GM18861 (cell line): ENCODE measurements at regions not wholly inside any gene's neighbourhood (a gene's known extent, or its start where the extent isn't known, plus 50 kb on each side); places are given as distances from the start of the nearest gene placed in this dataset.
"Not testable (repeated sequence)": the region's sequence is repeated elsewhere in the genome, so short reads cannot be mapped to it uniquely, and the experiment has no call there.

Source experiments
- ATAC-seq: cut with Tn5 transposase; IDR thresholded peaks from one replicate; pipeline ENCODE4 v1.9.1; 2021; ENCODE audit not compliant: unreplicated experiment

DNA sequence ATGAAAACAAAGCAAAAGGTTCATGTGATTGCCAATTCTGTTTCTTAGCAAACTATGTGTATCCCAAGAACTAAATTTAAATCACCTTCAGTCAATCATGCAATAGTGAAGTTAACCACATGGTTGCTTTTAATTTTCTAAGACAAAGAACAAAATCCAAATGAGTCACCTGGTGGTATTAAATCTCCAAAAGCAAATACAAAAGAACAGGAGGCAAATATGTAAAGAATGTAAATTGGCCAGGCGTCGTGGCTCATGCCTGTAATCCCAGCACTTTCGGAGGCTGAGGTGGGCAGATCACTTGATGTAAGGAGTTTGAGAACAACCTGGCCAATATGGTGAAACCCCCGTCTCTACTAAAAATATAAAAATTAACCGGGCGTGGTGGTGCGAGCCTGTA is 54.2 kb upstream of the PIK3R4 start:
- ATAC-seq: no peak

DNA sequence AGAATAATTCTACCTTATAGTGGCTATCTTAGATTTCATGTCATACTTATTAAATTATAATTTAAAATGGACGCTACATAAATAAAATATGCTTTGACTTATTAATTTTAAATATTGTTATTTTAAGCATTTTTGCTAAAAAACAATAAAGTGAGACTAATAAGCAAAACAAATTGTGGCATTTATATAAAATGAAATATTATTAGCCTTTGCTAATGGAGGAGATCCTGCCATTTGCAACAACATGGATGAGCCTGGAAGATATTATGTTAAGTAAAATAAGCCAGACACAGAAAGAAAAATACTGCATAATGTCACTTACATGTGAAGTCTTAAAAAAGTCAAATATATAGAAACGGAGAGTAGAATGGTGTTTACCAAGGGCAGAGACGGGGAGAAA is 54.8 kb upstream of the PIK3R4 start:
- ATAC-seq: no peak

DNA sequence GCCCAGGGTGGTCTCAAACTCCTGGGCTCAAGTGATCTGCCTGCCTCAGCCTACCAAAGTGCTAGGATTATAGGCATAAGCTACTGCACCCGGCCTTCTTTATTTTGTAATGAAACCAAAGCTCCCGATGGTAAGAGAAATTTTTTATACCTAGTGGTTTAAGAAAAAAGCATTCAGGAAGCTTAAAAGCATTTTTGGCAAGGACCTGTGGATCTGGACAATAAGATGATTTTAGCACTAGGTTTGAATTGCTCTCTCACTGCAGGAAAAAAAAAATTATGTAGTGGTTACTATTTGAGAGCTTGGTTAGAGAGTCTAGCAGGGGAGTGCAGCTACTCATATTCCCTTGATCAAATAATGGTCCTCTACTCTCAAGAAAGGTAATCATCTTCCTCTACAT is 64.9 kb upstream of the PIK3R4 start:
- ATAC-seq: no peak

DNA sequence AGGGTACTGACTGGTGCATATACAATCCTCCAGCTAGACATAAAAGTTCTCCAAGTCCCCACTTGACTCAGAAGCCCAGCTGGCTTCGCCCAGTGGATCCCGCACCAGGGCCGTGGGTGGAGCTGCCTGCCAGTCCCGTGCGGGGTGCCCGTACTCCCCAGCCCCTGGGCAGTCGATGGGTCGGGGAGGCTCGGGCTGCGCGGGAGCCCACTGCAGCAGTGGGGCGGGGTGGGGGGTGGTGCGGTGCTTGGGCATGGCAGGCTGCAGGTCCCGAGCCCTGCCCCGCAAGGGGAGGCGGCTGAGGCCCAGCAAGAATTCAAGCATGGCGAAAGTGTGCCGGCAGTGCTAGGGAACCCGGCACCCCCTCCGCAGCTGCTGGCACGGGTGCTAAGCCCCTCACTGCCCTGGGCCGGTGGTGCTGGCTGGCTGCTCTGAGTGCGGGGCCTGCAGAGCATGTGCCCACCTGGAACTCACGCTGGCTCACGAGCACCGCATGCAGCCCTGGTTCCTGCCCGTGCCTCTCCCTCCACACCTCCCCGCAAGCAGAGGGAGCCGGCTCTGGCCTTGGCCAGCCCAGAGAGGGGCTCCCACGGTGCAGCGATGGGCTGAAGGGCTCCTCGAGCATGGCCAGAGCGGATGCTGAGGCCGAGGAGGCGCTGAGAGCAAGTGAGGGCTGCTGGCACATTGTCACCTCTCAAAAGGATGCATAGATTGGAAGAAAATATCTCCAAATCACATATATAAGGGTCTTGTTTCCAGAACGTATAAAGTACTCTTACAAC is 68.3 kb upstream of the PIK3R4 start:
- no peak for ATAC-seq

DNA sequence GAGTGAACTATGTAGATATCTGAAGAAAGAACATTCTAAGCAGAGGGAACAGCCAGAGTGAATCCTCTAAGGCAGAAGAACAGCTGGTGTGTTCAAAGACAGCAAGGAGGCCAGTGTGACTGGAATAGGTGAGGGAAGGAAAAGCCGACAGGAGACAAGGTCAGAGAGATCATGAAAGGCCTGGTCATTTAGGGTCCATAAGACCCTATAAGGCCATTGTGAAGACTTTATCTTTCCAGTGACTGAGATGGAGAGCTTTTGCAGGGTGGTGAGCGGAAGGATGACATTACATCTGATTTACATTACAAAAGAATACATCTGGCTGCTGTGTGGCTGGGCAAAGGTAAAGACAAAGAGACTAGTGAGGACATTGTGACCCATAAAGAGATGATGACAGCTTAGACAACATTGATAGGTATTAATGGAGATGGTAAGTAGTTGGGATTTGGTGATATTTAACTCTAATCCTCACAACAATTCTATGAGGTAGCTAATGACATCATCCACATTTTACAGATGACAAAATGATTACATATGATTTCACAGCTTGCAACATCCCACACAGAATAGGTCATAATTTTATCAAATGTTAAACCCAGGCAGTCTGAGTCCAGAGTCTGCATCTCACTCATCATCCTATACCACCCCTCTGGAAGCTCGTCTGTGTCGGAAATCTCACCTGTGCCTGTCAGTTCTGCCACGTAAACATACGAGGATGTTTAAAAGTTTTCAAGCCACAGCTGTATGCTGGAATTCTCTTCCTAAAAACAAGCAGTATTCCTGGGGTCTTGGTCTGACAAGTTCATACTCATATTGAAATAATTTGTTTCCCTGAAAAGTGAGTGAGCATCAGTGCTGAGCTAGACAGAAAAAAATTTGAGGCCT is 70.2 kb upstream of the PIK3R4 start:
- no peak for ATAC-seq

DNA sequence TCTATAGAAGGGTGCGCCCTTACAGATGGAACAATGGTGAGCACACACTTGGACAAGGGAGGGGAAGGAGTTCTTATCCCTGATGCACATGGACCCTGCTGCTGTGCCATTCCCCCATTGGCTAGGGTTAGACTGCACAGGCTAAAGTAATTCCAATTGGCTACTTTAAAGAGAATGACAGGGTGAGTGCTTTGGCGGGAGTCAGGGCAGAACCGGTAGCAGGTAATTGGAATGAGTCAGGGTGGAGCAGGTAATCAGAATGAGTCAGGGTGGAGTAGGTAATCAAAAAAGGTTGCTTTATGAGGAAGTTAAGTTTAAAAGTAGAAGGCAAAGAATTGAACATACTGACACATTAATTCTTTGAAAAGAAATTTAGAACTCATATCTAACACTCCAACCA is 71.4 kb upstream of the PIK3R4 start:
- not testable (repeated sequence) for ATAC-seq

DNA sequence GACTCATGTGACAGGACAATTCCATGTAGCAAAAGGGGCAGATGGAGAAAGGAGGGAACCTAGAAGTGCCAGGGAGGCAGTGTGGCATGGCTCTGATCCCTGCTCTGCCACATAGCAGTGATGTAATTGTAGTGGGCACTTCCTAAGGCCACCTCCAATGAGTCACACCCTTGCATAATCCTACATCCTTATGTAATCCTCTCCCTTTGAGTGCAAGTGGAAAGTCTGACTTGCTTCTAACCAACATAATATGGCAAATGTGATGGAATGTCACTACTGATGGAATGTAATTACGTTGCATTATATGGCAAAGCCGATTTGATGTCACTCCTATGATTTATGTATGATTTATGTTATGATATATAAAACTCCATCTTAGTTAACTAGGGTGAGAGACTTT is 72.9 kb upstream of the ATP2C1 start:
- ATAC-seq: no peak

DNA sequence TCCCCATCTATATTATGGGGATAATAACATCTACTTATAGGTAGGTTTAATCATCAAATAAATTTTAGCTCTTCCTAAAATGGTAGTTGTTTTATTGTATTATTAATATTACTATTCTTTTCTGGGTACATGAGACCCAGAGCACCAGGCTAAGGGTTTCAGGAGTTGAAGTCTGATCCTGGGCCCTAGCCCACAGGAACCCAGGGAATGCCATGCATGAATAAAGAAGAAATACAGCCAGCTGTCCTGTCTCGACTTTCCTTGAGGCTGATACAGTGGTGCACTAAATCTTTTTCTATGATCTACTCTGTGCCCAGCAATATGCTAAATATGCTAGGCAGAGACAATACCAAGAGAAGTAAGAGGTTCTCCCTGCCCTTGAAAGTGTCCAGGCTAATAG is 72.1 kb upstream of the ATP2C1 start:
- no peak for ATAC-seq

DNA sequence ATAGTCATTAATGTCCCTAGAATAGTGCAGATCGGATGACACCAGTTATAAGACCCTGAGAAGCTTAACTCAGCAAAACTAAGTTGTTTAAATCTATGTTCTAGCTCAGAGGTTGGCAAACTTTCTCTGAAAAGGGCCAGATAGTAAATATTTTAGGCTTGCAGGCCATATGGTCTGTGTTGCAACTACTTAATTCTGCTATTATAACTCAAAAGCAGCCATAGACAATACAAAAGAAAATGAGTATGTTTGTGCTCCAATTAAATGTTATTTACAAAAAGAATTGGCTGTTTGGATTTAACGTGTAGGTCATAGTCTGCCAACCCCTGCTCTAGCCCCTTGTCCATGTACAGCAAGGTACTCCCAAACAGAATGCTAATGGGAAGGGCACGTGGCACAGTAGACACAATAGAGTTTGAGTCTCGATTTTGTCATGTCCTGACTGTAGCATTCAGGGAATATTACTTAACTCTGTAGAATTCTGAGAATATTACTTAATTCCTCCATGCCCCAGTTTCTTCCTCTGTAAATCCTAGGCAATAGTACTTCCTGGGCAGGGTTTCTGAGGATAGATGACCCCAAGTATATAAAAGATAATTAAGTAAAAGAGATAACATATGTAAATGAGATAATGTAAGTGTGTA is 70.5 kb upstream of the ATP2C1 start:
- ATAC-seq: no peak

DNA sequence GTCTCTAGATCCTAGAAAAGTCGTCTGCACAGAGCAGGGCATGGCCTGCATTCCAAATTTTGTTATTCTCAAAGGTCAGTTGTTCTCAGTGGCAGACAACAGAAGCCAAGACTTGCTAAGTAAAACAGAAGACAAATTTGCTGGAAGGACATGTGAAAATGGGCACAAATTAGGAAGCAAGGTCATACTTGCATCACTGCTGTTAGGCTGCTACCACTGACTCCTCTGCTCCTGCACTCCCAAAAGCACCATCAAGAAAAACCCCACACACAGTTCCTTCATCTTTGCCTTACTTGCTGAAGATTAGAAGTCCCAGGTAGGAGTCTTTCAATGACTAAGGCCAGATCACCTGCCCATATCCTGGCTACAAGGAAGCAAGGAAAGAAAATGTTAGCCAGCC is 69.9 kb upstream of the ATP2C1 start:
- no peak for ATAC-seq

DNA sequence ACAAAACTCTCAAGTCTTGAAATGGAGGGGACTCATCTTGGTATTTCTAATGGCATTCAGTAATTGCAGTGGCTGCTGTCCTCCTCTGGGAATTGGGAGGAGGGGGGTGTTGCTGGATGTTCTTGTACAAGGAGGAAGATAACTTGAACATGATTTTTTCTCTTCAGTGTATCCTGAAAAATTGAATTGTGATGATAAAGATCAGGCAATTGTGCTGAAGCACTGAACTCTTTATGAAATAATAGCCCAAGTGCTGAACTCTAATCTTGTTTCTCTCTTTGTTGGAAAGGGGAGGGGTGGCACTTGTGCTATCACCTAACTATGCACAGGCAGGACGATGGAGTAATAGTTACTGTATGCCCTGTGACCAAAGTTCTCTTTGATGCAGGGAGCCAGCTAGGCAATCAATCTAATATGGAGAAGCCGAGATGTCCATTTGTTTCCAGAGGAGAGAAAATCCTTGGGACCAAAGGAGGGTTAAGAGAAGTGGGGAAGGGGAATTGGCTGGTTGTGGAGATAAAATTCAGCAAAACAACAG is 68.1 kb upstream of the ATP2C1 start:
- no peak for ATAC-seq

DNA sequence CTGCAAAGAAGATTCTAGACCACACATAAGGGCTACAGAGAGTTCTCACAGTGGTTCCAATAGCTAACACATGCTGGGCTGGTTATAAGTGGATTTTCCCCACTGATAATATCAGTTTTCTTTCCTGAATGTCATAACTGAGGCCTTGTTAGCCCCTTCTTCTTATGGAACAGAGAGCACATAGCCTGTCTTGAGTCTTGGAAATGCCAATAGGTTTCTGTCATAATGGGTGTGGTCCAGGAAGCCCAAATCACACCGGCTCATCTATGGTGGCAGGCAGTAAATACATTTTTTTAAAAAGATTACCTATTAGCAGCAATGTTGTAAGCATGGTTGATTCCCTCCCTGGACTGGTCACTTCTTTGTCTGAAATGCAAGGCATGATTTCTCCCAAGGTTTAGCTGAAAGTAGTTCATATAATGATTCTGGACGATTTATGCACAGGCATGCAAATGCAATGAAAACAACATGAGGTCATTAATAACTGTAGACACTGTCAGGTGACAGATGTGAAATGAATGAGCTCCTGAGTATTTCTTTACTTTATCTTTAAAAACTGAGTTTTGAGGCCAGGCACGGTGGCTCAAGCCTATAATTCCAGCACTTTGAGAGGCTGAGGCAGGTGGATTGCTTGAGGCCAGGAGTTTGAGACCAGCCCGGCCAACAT is 67.2 kb upstream of the ATP2C1 start:
- no peak for ATAC-seq

DNA sequence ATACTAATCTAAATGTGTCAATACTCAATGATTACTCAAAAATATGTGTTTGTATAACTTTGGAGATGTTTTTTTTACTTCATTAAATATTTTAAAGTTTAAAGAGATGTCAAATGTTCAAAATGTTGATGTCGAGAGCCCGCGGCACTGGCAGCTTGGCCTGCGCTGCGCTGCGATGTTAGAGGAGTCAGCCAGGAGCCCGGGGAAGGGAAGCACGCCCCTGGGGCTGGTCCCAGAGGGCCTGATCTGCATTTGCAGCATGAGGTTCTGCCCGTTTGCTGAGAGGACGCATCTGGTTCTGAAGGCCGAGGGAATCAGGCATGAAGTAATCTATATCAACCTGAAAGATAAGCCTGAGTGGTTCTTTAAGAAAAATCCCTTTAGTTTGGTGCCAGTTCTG is 66.4 kb upstream of the ATP2C1 start:
- no peak for ATAC-seq

DNA sequence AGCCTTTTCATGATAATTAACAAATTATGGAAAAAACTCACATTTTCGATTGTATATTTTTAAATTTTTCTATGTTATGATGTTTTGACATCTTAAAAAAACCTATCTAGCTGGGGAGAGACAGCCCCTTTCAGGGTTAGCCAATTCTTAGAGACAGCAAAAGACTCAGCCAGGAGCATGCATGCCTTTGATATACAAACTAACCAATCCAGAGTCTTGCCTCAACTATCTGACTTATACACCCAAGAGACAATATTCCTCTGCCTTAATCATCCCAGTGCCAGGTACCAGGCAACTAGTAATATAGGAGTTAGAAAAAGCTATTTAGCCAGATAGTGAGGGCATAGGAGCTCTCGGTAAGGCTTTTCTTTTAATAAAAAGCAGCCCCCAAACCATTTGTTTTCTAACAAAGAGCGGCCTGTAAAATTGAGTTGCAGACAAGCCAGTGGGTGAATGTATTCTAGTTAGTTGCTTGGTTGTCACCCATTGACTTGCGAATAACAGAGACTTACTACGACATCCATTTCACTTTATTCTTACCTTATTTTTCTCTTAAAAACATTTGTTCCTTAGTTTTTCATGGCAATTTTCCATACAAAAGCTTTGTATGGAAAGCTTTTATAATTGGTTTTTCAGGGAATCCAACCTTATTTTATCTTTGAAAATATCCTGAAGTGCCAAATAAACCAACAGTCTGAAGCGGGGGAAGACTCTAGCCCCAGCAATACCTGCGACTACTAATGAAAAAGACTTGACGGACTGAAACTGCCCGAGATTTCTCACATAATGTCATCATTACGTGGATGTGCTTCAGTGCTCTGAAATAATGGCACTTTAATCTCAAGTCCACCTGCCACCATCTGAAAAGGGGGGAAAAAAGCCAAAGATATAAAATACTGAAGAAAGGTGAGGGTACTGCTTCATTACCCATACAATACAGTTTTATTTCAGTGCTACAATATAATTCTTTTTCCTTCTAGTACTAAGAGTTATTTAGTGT is 64.6 kb upstream of the ATP2C1 start:
- ATAC-seq: no peak

DNA sequence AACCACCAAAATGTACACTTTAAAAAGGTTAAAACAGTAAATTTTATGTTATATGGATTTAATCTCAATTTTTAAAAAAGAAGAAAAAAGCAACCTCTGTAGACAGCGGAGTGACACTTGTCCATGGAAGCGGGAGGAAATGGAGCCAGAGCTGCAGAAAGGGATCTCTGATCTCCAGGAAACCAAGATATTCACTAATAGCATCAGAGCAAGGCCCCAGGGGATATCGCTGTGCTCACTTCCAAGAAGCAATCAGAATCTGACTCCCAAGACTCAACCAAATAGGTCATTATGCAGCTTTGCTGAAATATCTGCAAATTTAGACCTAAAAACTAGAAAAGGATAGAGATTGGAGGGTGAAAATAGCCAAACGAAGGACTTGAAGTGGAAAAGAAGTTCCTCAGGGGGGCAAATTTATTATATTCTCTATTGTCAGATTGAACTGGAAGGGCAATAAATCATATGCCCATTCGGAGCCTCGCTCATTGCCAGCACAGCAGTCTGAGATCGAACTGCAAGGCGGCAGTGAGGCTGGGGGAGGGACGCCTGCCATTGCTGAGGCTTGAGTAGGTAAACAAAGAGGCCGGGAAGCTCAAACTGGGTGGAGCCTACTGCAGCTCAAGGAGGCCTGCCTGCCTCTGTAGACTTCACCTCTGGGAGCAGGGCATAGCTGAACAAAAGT is 62.0 kb upstream of the ATP2C1 start:
- no peak for ATAC-seq

DNA sequence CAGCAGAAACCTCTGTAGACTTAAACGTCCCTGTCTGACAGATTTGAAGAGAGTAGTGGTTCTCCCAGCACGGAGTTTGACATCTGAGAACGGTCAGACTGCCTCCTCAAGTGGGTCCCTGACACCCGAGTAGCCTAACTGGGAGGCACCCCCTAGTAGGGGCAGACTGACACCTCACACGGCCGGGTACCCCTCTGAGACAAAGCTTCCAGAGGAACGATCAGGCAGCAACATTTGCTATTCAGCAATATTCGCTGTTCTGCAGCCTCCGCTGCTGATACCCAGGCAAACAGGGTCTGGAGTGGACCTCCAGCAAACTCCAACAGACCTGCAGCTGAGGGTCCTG is 61.5 kb upstream of the ATP2C1 start:
- not testable (repeated sequence) for ATAC-seq

DNA sequence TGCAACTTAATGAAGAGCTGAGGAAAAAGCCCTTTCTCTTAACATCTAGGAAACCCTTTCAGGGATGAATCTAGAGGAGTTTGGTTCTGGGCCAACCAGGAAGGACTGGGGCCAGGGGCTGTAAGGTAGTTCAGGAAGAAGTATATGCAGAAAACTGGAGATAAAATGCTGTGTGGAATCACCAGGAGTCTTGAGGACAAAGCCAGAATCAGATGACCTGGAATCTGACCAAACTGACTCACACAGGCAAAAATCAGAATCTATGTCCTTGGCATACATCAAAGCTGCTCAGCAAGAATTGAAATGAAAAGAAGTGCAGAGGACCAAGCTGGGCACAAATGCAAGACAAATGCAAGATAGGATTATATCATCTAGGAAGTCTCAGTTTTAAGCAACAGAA is 59.4 kb upstream of the ATP2C1 start:
- no peak for ATAC-seq

DNA sequence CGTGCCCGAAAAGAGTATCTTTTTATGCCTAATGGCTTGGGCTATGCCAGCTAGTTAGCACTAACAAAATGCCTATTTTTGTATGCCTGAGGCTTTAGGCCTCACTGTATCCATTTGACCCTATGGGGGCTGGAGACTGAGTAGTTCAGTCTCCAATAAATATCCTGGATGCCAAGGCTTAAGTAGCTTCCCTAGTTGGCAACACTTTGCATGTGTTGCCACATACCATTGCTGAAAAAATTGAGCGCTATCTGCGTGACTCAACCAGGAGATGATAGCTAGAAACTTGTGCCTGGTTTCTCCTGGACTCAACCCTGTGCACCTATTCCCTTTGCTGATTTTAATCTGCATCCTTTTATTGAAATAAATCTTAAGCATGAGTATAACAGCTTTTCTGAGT is 58.4 kb upstream of the ATP2C1 start:
- no peak for ATAC-seq

DNA sequence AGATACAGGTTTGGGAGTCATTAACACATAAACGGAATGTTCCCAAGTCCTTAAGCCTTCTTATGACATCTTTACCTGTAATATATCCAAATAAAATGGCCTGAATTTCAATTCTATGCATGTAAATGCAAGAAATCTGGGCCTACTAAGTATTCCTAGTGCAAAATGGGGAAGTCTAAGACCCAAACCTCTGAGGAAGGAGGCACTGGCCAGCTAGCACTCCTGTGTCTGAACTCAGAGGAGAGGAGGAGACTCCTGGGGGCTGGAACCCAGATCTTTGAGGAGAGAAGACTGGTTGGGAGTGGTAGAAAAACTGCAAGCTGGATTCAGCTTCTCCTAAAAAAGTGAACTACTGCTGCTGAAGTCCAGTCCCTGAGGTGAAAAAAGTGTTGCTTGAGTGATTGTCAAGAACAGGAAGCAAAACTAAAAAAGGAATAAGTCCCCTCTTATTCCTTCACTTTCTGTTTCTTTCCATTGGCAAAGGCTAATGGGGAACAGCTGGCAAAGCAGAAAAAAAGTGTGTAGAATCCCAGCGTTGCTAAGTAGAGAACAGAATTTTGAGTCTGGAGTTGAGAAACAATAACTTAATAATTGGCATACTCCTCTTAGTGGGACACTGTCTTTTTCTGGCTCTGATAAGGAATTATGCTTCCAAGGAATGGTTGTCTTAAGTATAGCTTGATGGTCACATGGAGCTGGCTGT is 54.8 kb upstream of the ATP2C1 start:
- ATAC-seq: no peak
